Smooth muscle cell (in vitro differentiated cells): ENCODE measurements at regions not wholly inside any gene's neighbourhood (a gene's known extent, or its start where the extent isn't known, plus 50 kb on each side); places are given as distances from the start of the nearest gene placed in this dataset.

Experiments used
- DNase-seq: peaks from one replicate; lab custom pipeline; 2025; ENCODE audit not compliant: unreplicated experiment; lab: John Stamatoyannopoulos, UW
- H2AFZ ChIP-seq: fragments of 200-600 bp; sonication (generic); 2 replicates; pipeline ENCODE4 v1.6.0; 2016; ENCODE audit warnings: antibody characterized with exemption, low read depth, mild to moderate bottlenecking
- H3F3A ChIP-seq: fragments of 200-600 bp; sonication (generic); 2 replicates; pipeline ENCODE4 v1.6.0; 2017; ENCODE audit warnings: antibody characterized with exemption, low read depth
- H3K27ac ChIP-seq: fragments of 200-600 bp; sonication (generic); 2 replicates; pipeline ENCODE4 v1.5.1; 2016; ENCODE audit warnings: low read depth, mild to moderate bottlenecking
- H3K27me3 ChIP-seq: fragments of 200-600 bp; sonication (generic); 2 replicates; pipeline ENCODE4 v1.6.1; 2016; ENCODE audit warnings: low read depth, mild to moderate bottlenecking
- H3K36me3 ChIP-seq: fragments of 200-600 bp; sonication (generic); 2 replicates; pipeline ENCODE4 v1.5.1; 2016; ENCODE audit warnings: low read depth
- H3K4me1 ChIP-seq: fragments of 200-600 bp; sonication (generic); 2 replicates; pipeline ENCODE4 v1.5.1; 2016; ENCODE audit warnings: low read depth
- H3K4me2 ChIP-seq: fragments of 200-600 bp; sonication (generic); 2 replicates; pipeline ENCODE4 v1.6.0; 2016; ENCODE audit warnings: mild to moderate bottlenecking
- H3K4me3 ChIP-seq: fragments of 200-600 bp; sonication (generic); 2 replicates; pipeline ENCODE4 v1.5.1; 2016; ENCODE audit warnings: mild to moderate bottlenecking
- H3K79me2 ChIP-seq: fragments of 200-600 bp; sonication (generic); 2 replicates; pipeline ENCODE4 v1.6.0; 2016; ENCODE audit warnings: low read depth, mild to moderate bottlenecking
- H3K9ac ChIP-seq: fragments of 200-600 bp; sonication (generic); 2 replicates; pipeline ENCODE4 v1.6.0; 2016; ENCODE audit warnings: low read depth
- H3K9me3 ChIP-seq: fragments of 200-600 bp; sonication (generic); replicated peaks from 2 replicates; pipeline ENCODE4 v1.5.1; 2016; ENCODE audit warnings: low read depth
- H4K20me1 ChIP-seq: fragments of 200-600 bp; sonication (generic); 2 replicates; pipeline ENCODE4 v1.6.0; 2016; ENCODE audit warnings: low read depth
- CTCF ChIP-seq: fragments of 200-600 bp; sonication (generic); IDR thresholded peaks from 2 replicates; pipeline ENCODE4 v1.5.1; 2017; ENCODE audit warnings: borderline replicate concordance, mild to moderate bottlenecking, antibody characterized with exemption; ENCODE audit not compliant: insufficient read depth, poor library complexity, severe bottlenecking
- WGBS: methylation state at CpG from one replicate; pipeline ENCODE4 v1.1.7; 2016; ENCODE audit warnings: low lambda C conversion rate; 5-methylcytosine and 5-hydroxymethylcytosine counted together

GRCh38 chr16:51592535-51593300 is 441.6 kb upstream of the SALL1 start:
- Histone ChIP-seq H2AFZ (no peak overlapping the region), H4K20me1 (no peaks in the 10 kb centered on the region), H3K4me3 (peak overlapping the region; percentile 14), H3K9ac (no peak overlapping the region), H3K36me3 (no peaks in the 10 kb centered on the region), H3K27me3 (peaks cover 45% of the 10 kb centered on the region), H3K9me3 (no peaks in the 10 kb centered on the region), H3F3A (no peaks in the 10 kb centered on the region), H3K79me2 (no peaks in the 10 kb centered on the region), H3K4me2 (no peak overlapping the region), H3K27ac (no peak overlapping the region), H3K4me1 (peaks cover 17% of the 10 kb centered on the region)
- TF ChIP-seq CTCF, result no peak
- 91% methylated on average over 9 of the region's 9 CpGs for whole genome bisulfite sequencing
- no peak for DNase-seq

- no peak overlapping the region for H2AFZ ChIP-seq
- H3K9ac ChIP-seq, result no peak overlapping the region
- no peaks in the 10 kb centered on the region for H3K9me3 ChIP-seq
- no peak for TF ChIP-seq CTCF
- DNase-seq, result no peak
- peak overlapping the region; percentile 14 for H3K4me3 ChIP-seq
- H3K36me3 ChIP-seq, result no peaks in the 10 kb centered on the region
- H3K27me3 ChIP-seq, result peaks cover 45% of the 10 kb centered on the region
- no peak overlapping the region for H3K27ac ChIP-seq
- no peaks in the 10 kb centered on the region for H3F3A ChIP-seq
- no peaks in the 10 kb centered on the region for H4K20me1 ChIP-seq
- 73% methylated on average over 9 of the region's 9 CpGs for WGBS
- H3K4me2 ChIP-seq, result no peak overlapping the region
- H3K4me1 ChIP-seq, result peaks cover 17% of the 10 kb centered on the region
- H3K79me2 ChIP-seq, result no peaks in the 10 kb centered on the region
Observed at GRCh38 chr16:51592001-51592501, 441.0 kb upstream of the SALL1 start.

- Histone ChIP-seq H4K20me1 (no peaks in the 10 kb centered on the region), H3K4me2 (no peak overlapping the region), H3K36me3 (no peaks in the 10 kb centered on the region), H2AFZ (no peak overlapping the region), H3K9ac (no peak overlapping the region), H3K4me3 (peak overlapping the region; percentile 14), H3F3A (no peaks in the 10 kb centered on the region), H3K27me3 (peaks cover 45% of the 10 kb centered on the region), H3K4me1 (peaks cover 17% of the 10 kb centered on the region), H3K27ac (no peak overlapping the region), H3K79me2 (no peaks in the 10 kb centered on the region), H3K9me3 (no peaks in the 10 kb centered on the region)
- DNase-seq, result no peak
- WGBS, result 52% methylated on average over 2 of the region's 2 CpGs
- no peak for TF ChIP-seq CTCF
Observed at GRCh38 chr16:51591480-51591879, 440.4 kb upstream of the SALL1 start.
